Glomerular visceral epithelial cell (primary cell): ENCODE measurements at regions not wholly inside any gene's neighbourhood (a gene's known extent, or its start where the extent isn't known, plus 50 kb on each side); places are given as distances from the start of the nearest gene placed in this dataset.
"Not testable (repeated sequence)": the region's sequence is repeated elsewhere in the genome, so short reads cannot be mapped to it uniquely, and the experiment has no call there.

Experiments used
- DNase-seq: peaks from one replicate; pipeline ENCODE4 v3.0.0-alpha.2; 2016; ENCODE audit errors: extremely low spot score

GRCh38 chr21:28181730-28182129 is 810.9 kb downstream of the LTN1 start:
- DNase-seq, result no peak

DNA sequence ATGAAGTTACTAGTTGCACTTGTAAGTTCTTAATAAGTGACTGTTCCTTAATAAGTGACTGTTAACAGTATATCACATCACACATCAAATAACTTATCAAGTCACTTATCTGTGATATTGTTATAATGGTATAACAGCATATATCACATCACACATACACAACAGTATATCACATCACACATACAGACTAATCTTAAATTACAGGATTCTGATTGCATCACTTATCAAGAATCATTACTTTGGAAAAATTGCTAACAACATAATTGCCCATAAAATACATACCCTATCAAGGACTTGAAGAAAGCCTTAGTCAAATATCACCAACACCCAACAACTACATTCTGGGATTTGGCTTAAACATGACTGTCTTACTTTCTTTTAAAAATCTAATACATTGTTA is 813.5 kb downstream of the LTN1 start:
- DNase-seq, result no peak

DNA sequence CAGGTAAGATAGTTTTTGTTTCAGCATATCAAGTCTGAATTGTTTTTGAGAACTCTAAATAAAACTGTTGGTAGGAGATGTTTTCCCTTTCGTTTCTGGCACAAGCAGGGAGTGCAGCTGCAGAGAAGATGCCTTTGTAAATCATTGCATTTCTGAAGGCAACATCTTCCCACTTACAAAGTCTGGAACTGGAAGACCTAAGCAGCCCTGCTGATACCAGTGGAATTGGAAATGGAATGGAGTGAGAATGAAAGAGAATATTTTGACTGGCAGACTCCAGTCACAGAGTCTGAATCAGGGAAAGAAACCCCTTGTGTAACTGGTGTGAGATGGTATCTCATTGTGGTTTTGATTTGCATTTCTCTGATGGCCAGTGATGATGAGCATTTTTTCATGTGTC is 815.6 kb downstream of the LTN1 start:
- no peak for DNase-seq

DNA sequence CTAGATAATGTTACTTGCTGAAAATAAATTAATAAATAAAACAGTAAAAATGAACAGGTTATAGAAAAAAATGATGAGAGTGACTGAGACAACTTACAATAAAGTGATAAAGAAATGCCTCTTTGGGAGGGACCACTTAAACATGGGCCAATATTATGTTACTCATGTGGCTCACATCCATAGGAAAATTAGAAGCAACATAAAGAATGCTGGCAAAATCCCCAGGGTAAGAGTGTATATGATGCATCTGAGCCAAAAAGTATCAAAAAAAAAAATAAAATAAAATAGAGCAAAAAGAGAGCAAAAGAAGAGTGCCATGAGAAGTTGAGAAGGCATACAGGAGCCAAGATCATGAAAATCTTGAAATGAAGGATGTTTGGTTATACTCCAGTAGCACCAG is 818.0 kb downstream of the LTN1 start:
- DNase-seq, result no peak

- no peak for DNase-seq
Observed at GRCh38 chr21:28174006-28174405, 818.7 kb downstream of the LTN1 start.

DNA sequence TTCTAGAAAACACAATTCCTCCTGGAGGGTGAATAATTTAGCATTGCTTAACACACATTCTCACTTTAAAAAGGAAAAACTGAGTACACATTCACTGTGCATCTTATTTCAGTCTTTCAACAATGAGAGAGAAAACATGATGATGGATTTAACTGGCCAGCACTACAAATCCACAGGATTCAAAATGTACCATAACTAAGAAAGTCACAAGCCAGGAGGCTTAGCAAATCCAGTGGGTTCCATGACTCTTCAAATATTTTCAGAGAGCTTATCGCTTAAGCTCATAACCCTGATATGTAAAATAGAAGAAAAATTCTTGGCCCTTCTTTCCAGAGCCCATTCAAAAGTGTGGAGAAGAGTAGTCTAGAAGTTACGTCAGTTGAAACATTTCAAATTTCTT is 820.3 kb downstream of the LTN1 start:
- no peak for DNase-seq

- no peak for DNase-seq
Observed at GRCh38 chr21:28167366-28167765, 825.3 kb downstream of the LTN1 start.

DNA sequence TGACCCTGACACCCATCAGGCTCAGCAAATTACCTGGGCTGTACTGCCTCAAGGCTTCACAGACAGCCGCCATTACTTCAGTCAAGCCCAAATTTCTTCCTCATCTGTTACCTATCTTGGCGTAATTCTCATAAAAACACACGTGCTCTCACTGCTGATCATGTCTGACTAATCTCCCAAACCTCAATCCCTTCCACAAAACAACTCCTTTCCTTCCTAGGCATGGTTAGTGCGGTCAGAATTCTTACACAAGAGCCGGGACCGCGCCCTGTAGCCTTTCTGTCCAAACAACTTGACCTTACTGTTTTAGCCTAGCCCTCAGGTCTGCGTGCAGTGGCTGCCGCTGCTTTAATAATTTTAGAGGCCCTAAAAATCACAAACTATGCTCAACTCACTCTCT is 828.2 kb downstream of the LTN1 start:
- DNase-seq, result not testable (repeated sequence)

- not testable (repeated sequence) for DNase-seq
Observed at GRCh38 chr21:28162052-28162451, 830.6 kb downstream of the LTN1 start.

DNA sequence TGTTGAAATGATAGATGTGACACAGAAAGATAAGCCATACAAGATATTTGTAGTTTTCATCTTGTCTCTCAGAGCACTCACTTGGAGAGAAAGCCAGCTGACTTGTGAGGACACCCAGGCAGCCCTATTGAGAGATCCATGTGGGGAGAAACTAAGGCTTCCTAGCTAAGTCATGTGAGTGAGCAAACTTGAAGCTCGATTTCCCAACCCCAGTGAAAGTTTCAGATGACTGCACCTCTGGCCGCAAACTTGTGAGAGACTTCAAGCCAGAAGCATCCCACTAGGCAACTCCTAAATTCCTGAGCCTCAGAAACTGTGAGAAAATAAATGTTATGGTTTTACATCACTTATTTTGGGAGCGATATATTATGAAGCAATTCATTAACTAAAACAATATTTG is 832.3 kb downstream of the LTN1 start:
- peak; percentile 58 for DNase-seq

- DNase-seq, result no peak
Observed at GRCh38 chr21:28159396-28159795, 833.3 kb downstream of the LTN1 start.

DNA sequence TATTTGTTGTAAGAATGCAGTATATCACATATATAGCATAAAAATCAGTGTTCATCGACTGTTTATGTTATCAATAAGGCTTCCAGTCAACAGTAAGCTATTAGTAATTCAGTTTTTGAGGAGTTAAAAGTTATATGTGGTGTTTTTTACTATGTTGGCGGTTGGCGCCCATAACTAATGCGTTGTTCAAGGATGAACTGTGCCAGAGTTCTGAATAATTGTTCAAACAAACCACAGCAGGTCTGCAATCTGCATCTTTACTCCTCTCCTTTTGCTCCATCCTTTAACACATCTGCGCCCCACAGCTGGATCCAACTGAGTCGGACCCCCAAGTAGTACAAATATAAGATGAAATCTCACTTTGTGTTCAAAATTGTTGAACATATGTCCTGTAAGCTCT is 836.1 kb downstream of the LTN1 start:
- DNase-seq, result no peak

DNA sequence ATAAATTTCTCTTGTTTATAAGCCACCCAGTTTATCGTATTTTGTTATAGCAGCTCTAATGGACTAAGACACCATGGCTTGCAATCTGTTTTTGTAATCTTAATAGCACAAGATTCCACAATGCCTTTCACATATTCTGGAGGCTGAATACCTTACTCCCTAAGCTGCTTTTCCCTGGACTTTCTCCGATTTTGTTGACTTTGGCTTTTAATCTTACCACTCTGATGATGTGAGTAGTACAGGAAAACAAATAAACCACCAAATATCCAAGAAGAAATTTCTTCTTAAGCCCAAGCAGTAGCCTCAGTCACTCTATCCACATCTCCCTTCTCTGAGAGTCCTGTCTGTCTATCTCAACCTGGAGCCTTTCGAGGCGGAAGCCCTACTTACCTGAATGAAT is 838.6 kb downstream of the LTN1 start:
- DNase-seq, result no peak

DNA sequence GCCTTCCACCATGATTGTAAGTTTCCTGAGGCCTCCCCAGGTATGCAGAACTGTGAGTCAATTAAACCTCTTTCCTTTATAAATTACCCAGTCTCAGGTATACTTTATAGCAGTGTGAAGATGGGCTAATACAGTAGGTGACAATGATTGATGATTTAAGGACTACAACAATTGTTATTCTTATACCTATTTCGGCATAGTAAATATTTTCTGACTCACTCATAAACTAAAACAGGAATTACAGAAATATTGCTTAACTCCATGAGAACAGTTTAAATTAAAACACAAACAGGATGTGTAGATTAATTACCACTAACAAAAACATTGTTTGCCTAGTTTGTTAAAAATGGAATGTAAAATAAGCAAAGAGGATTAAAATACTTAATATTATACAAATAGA is 839.9 kb downstream of the LTN1 start:
- DNase-seq, result no peak

GRCh38 chr21:28151758-28152157 is 840.9 kb downstream of the LTN1 start:
- no peak for DNase-seq

DNA sequence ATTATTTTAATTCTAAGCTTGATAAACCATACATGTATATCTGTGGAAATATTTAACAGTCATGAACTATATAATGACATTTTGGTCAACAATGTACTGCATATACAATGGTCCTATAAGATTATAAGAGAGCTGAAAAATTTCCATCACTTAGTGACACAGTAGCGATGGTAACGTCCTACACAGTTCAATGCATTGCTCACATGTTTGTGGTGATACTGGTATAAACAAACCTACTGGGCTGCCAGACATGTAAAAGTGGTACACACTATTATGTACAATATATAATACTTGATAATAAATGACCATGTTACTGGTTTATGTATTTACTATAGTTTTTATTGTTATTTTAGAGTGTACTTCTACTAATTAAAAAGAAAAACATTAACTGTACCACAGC is 841.9 kb downstream of the LTN1 start:
- no peak for DNase-seq

DNA sequence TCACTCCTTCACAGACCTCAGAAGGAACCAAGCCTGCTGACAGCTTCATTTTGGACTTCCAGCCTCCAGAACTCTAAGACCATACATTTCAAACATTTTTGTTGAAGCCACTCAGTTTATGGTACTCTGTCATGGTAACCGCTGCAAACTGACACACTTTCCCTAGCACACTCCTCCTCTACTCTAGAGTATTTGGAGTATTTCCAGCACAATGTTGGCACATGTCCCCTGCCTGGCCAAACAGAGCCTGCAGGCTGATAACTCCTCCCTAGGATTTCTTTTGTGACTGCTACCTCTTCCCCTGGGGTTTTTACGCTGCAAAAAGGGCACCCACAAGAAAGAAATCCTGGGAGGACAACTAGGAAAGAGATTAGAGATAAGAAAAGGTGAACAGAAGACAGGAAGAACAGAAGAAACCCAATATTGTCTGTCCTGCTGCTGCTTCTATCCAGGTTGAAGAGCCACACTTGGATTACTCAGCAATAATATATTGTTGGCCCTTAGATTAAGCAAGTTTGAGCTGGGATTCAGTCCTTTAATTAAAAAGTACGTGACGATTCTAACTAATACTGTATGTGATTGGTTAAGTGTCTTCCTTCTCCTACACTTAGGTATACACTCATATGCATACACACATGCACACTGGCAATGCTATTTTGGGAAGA is 844.1 kb downstream of the LTN1 start:
- no peak for DNase-seq

GRCh38 chr21:28144653-28145052 is 848.0 kb downstream of the LTN1 start:
- no peak for DNase-seq

- no peak for DNase-seq
Observed at GRCh38 chr21:28144089-28144488, 848.6 kb downstream of the LTN1 start.

GRCh38 chr21:28142697-28143096 is 850.0 kb downstream of the LTN1 start:
- peak; percentile 44 for DNase-seq

DNA sequence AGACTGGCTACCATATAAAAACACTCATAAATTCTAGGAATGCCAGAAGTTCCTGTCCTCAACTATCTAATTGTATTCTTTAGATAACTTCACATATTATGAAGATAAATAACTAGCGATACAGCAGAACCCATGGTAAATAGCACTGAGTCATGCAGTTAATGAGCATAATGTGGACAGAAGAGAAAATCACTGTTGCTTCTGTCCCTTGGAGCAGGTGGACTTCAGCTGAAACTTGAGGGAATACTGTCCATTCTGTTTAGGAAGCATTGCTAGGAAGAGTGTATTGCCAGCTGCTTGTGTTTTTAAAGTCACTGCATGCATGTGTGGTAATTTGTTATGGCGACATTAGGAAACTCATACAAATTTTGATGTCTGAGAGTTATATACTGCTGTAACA is 854.4 kb downstream of the LTN1 start:
- no peak for DNase-seq

DNA sequence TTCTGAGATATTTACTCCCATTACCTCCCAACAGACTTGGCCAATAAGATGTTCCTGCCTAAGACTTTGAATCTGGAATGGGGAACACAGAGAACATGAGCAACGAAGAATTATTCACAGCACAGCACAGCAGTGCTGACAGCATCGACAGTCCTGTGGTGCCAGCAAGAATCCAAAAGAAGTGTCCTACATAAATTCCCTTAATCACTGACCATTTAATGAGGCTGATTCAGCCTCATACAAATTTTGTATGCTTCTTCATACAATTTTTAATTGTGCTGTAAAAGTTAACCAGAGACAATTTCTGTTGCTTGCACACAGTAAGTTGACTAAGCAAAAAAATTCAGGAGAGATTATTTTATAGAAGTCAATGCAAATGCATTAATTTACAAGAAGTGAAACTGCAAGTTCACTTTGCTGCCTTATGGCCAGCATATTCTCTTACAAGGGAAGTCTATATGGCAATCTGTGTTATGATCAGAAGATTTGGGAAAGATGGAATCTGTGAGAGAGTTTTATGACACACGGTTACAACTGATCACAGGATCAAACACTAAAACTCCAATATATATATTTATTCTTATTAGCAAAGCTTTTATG is 855.9 kb downstream of the LTN1 start:
- DNase-seq, result no peak

DNA sequence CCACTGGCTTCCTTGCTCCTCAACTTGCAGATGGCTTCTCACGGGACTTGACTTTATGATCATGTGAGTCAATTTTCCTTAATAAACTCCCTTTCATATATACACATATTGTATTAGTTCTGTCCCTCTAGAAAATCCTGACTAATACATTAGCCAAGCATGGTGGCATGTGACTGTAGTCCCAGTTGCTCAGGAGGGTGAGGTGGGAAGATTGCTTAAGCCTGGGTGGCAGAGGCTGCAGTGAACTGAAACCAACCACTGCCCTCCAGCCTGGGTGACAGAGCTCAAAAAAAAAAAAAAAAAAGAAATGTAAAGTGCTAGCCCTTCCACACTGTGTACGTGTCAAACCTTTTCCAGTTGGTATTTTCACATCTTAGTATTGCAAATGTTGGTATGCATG is 857.0 kb downstream of the LTN1 start:
- no peak for DNase-seq

- DNase-seq, result no peak
Observed at GRCh38 chr21:28133116-28133515, 859.6 kb downstream of the LTN1 start.
